Effector memory CD8-positive, alpha-beta T cell (primary cell): ENCODE measurements at regions not wholly inside any gene's neighbourhood (a gene's known extent, or its start where the extent isn't known, plus 50 kb on each side); places are given as distances from the start of the nearest gene placed in this dataset.

Experiments
- ATAC-seq: fragments of 150-1000 bp; cut with Tn5 transposase; replicated peaks from 2 replicates; pipeline ENCODE4 v1.10.0; 2021; ENCODE audit warnings: mild to moderate bottlenecking, moderate library complexity
- DNase-seq, 3 experiments: peaks; one replicate each; pipeline ENCODE4 v3.0.0; 2021
- H3K27ac Mint-ChIP-seq, 2 donors: one replicate each; pipeline ENCODE4 v1.8.0; 2022; ENCODE audit warnings: mild to moderate bottlenecking in 2 of 2, mixed read lengths in 2 of 2, moderate library complexity in 2 of 2
- H3K27me3 Mint-ChIP-seq, 2 donors: one replicate each; pipeline ENCODE4 v1.8.0; 2022; ENCODE audit warnings: mixed read lengths in 2 of 2
- H3K36me3 Mint-ChIP-seq: one replicate; pipeline ENCODE4 v1.8.0; 2022; ENCODE audit warnings: mild to moderate bottlenecking, moderate library complexity, mixed read lengths; ENCODE audit not compliant: insufficient read depth
- H3K4me1 Mint-ChIP-seq, 2 donors: one replicate each; pipeline ENCODE4 v1.8.0; 2022; ENCODE audit warnings: low read depth in 2 of 2, mixed read lengths in 2 of 2
- H3K4me3 Mint-ChIP-seq, 2 donors: one replicate each; pipeline ENCODE4 v1.8.0; 2022; ENCODE audit warnings: mild to moderate bottlenecking in 2 of 2, mixed read lengths in 2 of 2, moderate library complexity in 2 of 2
- H3K9me3 Mint-ChIP-seq, 2 donors: one replicate each; pipeline ENCODE4 v1.8.0; 2022; ENCODE audit warnings: mixed read lengths in 2 of 2

DNA sequence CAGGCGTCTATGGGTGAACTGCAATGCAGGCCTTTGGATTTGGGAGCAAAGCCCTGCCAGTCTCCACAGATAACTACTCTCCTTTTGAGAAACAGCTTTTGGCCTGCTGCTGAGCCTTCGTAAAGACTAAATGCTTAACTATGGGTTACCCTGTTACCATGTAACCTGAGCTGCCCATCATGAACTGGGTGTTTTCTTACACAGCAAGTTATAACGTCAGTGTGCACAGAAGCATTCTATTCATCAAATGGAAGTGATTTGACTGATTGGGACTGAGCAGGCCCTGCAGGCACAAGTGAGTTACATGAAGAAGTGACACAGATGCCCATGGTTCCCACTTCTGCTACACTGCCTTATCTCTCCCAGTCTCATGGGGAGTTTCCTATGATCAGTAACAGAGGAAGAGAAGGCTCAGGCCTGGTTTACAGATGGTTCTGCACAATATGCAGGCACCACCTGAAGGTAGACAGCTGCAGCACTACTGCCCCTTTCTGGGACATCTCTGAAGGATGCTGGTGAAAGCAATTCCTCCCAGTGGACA is 319.1 kb downstream of the CD83 start:
- no peaks in the 10 kb centered on the region for H3K4me1 Mint-ChIP-seq
- no peaks in the 10 kb centered on the region for H3K9me3 Mint-ChIP-seq
- H3K27ac Mint-ChIP-seq: no peak overlapping the region
- ATAC-seq: no peak
- DNase-seq: no peak
- H3K36me3 Mint-ChIP-seq: no peaks in the 10 kb centered on the region
- H3K4me3 Mint-ChIP-seq: no peak overlapping the region
- H3K27me3 Mint-ChIP-seq: no peaks in the 10 kb centered on the region

DNA sequence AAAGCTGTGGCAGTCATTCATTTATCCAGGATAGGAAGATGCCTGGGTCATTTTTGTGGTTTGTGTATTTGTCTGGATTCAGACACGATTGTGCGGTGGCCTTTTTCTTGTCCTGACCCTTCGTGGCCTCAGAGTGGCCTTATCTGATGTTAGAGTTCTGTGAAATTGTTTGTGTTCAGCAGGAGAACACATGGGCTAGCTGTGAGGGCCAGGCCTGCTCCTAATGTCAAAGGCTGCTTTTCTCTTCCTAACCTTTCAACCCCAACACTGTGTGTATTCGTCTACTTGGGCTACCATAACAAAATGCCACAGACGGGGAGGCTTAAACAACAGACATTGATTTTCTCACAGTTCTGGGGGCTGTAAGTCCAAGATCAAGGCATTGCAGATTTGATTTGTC is 321.8 kb downstream of the CD83 start:
- Mint-ChIP-seq H3K9me3 (no peaks in the 10 kb centered on the region), H3K4me1 (no peaks in the 10 kb centered on the region), H3K27ac (no peak overlapping the region), H3K27me3 (no peaks in the 10 kb centered on the region), H3K4me3 (no peak overlapping the region), H3K36me3 (no peaks in the 10 kb centered on the region)
- DNase-seq: no peak
- no peak for ATAC-seq

DNA sequence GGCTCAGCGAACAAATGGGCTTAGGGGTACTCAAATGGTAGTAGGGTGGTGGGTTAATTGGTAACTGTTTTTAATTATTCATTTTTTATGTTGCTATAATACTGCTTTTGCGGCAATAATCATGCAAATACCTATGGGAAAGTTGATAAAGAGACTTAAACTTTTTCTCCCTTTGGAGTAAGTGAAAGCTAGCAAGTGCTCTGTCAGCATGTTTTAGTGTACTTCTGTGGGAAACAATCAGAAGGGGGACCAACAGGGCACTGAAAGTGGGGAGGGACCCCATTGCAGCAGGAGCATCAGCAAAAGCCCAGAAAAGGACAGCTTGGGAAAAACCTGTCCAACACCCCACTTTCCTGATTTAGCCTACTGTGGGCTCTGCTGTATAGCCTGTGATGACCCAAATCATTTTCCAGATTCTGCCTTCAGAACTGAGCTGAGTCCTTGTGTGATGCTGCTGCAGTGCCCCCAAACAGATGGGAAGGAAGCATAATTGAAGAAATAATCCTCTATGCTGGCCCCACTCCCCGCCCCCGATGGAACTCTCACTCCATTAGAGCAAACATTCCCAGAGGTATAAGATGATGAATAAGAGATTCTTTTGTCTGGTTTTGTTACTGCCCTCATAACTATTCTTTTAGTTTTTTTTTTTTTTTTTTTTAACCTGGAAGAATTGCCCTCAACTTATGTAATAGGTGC is 322.8 kb downstream of the CD83 start:
- no peaks in the 10 kb centered on the region for H3K4me1 Mint-ChIP-seq
- H3K36me3 Mint-ChIP-seq: no peaks in the 10 kb centered on the region
- H3K27me3 Mint-ChIP-seq: no peaks in the 10 kb centered on the region
- H3K27ac Mint-ChIP-seq: no peak overlapping the region
- no peaks in the 10 kb centered on the region for H3K9me3 Mint-ChIP-seq
- ATAC-seq: no peak
- H3K4me3 Mint-ChIP-seq: no peak overlapping the region
- no peak for DNase-seq

DNA sequence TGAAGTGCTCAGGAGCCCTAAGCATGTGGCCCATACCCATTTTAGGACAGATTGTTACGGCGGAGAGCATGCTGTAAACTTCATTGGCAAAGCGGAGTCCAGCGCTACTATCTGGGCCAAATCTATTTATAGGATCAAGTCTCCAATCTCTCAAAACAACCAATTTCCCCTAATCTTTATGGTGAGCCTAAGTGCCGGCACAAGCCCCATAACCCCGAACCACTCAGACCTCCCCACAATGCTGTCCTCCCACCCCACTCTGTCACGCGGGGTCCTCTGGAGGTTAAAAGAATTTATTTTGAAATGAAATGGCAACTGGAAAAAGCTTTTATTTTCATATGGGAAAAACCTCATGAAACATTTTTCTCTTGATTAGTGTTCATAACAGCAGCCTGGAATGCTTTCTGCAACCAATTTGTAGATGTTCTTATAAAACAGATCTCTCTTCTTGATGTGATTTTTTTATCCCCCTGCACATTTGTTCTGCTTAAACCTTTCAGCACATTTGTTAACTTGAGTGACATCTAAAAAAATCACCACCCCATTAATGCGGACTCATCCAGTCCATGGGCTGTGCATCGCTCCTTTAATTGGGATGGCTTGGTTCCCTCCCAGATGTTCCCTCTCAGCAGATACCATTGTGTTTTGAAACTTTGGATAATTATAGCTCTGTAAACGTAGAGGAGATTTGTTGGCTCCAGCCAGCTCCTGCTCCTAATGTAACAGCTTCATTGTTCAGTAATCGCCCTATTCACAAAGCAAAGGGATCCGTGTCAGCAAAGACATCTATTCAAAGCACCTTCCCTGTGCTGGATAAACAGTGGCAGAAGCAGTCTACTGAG is 323.6 kb downstream of the CD83 start:
- H3K9me3 Mint-ChIP-seq: no peaks in the 10 kb centered on the region
- DNase-seq (no peak), ATAC-seq (no peak)
- H3K27me3 Mint-ChIP-seq: no peaks in the 10 kb centered on the region
- H3K27ac Mint-ChIP-seq: no peak overlapping the region
- no peak overlapping the region for H3K4me3 Mint-ChIP-seq
- H3K36me3 Mint-ChIP-seq: no peaks in the 10 kb centered on the region
- H3K4me1 Mint-ChIP-seq: no peaks in the 10 kb centered on the region

DNA sequence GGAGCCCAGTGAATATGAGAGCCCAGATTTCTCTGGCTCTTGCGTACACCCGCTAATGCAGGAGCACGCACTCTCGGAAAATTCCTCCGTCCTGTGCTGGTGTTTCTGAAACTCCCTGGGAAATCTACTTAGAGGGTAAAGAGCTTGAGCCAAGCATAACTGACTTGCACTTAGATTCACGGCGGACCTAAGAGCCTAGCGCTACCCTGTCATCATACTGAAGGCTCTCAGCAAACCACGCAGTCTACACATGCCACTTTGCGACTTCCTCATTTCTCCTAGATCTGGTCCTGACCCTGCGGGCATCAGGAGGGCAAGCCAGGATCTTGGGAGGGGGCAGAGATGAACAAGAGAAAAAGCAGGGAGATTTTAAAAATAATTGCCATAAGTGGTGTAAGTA is 324.7 kb downstream of the CD83 start:
- ATAC-seq (no peak), DNase-seq (no peak)
- no peaks in the 10 kb centered on the region for H3K4me1 Mint-ChIP-seq
- no peaks in the 10 kb centered on the region for H3K27me3 Mint-ChIP-seq
- H3K9me3 Mint-ChIP-seq: no peaks in the 10 kb centered on the region
- no peak overlapping the region for H3K27ac Mint-ChIP-seq
- H3K4me3 Mint-ChIP-seq: no peak overlapping the region
- no peaks in the 10 kb centered on the region for H3K36me3 Mint-ChIP-seq

DNA sequence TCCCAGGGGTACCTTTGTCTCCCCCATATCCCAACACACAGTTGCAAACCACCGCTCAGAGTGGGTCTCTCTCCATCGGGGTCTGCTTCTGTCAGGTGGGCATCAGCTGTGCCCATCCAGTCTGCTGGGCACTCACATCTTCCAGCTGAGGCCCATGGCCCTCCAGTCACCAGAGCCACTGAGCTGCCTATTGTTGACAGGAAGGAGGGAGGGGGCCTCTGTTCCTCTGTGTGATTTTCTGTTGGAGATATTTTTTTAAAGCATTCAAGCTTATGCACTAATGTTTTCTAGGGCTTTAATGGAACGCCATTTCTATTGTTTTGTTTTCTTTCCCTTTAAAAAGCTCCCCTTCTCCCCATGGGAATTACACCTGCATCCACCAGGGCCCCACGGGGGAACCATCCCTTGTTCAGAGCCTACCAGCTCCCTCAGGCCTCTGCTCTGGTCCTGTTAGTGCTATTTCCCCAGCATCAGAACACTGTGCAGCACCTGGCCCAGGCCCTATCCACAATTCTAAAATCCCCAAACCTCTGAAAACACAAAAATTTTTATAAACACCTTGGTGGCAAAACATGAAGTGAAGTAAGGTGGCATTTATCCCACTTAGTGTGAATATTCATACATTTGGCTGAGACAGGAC is 326.2 kb downstream of the CD83 start:
- Mint-ChIP-seq H3K27ac (peak overlapping the region in 1 of 2 donors; percentile 28), H3K36me3 (no peaks in the 10 kb centered on the region), H3K9me3 (peaks cover 0 to 2% of the 10 kb centered on the region in 2 donors), H3K4me3 (no peak overlapping the region), H3K4me1 (no peaks in the 10 kb centered on the region), H3K27me3 (no peaks in the 10 kb centered on the region)
- DNase-seq: no peak
- ATAC-seq: no peak

DNA sequence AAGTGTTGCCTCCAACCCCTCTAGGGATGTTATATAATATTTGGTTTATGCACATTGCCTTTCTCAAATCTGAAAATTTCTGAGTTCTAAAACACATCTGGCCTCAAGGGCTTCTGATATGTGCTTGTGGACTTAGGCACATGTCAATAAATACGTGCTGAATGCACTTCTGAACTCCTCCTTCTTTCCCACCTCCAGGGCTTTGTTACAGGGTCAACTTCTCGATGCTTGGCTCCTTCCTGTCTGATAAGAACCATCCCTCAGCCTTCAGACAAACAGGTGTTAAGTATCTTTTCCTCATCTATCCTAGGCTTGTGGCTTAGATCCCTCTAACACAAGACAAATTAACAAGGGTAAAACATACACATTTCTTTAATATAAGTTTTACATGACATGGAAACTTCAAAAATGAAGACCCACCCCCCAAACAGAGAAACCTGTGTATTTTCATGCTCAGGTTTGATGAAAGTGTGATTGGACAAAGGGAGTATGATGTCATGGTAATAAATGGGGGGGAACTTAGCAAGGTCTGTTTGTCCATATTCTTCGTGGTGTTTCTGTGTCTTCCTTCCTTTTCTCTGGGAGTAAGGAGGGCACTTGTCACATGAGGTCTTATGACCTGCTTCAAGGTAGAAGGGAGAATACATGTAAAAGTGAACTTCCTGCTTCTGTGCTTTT is 326.9 kb downstream of the CD83 start:
- peak overlapping the region in 1 of 2 donors; percentile 28 for H3K27ac Mint-ChIP-seq
- no peak overlapping the region for H3K4me3 Mint-ChIP-seq
- no peaks in the 10 kb centered on the region for H3K36me3 Mint-ChIP-seq
- no peaks in the 10 kb centered on the region for H3K27me3 Mint-ChIP-seq
- H3K4me1 Mint-ChIP-seq: peaks cover 3 to 4% of the 10 kb centered on the region in 2 donors
- ATAC-seq (no peak), DNase-seq (no peak)
- peaks cover 0 to 2% of the 10 kb centered on the region in 2 donors for H3K9me3 Mint-ChIP-seq

DNA sequence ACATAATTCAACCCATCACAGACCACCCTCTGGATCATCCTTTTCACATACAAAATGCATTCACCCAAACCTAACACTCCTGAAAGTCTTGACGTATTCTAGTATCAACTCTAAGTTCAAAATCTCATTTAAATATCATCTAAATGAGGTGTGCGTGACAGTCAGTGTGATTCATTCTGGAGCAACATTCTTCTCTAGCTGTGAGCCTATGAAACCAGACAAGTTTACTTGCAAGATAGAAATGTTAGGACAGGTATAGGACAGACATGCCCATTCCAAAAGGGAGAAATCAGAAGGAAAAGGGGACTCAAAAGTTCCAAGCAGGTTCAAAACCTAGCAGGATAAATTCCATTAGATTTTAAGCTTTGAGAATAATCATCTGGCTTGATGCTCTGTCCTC is 329.7 kb downstream of the CD83 start:
- no peak for ATAC-seq
- Mint-ChIP-seq H3K36me3 (no peaks in the 10 kb centered on the region), H3K27me3 (no peaks in the 10 kb centered on the region), H3K4me3 (no peak overlapping the region), H3K4me1 (peaks cover 5 to 11% of the 10 kb centered on the region in 2 donors), H3K9me3 (peaks cover 0 to 2% of the 10 kb centered on the region in 2 donors), H3K27ac (no peak overlapping the region)
- DNase-seq: no peak

DNA sequence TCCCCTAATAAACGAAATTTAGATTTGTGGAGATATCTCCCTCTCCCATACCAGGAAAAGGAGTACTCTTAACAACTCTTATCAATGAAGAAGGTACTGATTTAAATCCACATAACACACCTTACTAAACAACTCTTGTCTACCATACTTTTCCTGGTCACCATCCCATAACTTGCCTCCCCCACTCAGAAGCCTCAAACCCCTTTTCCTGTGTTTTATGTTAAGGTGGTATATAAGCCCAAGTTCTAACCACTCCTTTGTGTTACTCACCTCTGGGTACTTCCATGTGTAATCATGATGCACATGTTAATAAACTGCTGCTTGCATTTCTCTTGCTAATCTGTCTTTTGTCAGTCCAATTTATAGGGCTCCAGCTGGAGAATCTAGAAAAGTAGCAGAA is 330.7 kb downstream of the CD83 start:
- no peak for ATAC-seq

DNA sequence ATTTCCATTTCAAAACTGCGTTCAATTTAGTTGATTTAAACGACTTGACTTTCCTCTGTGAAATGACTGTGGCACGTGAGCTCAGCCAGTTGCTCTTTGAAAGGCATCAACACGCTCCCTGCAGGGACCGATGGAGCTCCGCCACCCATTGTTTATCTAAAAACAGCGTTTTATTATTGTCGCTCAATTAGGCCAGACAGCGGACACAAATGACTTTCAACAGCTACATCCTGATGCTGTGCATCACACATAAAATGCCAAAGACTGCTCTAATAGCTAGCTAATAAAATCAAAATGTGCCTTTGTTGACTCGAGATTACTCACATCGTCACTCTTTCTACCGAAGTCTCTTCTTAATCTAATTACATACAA is 332.5 kb downstream of the CD83 start:
- no peaks in the 10 kb centered on the region for H3K27me3 Mint-ChIP-seq

More for the DNA sequence above, 330.7 kb downstream of the CD83 start:
- Mint-ChIP-seq H3K9me3 (peaks cover 0 to 2% of the 10 kb centered on the region in 2 donors), H3K4me1 (peaks cover 13 to 19% of the 10 kb centered on the region in 2 donors), H3K27me3 (no peaks in the 10 kb centered on the region), H3K36me3 (no peaks in the 10 kb centered on the region), H3K4me3 (no peak overlapping the region), H3K27ac (no peak overlapping the region)
- DNase-seq: no peak

DNA sequence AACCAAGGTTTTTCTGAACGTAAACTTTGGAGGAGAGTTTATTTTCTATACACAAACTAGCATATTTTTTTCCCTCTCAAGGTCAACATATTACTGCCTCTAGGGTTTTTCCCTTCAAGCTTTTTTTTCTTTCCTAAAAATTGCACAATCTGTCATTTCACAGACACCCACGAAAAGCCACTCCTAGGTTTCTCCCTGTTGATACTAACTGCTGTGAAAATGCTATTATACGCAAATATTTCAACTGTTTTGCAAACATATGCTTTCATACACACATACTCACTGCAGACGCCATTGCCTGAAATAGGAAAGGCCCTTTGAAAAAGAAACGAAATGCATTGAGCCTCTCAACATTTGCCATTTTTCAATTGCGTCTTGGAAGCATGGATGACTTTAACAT is 333.0 kb downstream of the CD83 start:
- Mint-ChIP-seq H3K4me1 (peaks cover 31 to 37% of the 10 kb centered on the region in 2 donors), H3K27ac (no peak overlapping the region)

More for the DNA sequence above, 332.5 kb downstream of the CD83 start:
- DNase-seq (no peak), ATAC-seq (no peak)
- no peak overlapping the region for H3K4me3 Mint-ChIP-seq
- peaks cover 0 to 2% of the 10 kb centered on the region in 2 donors for H3K9me3 Mint-ChIP-seq
- H3K4me1 Mint-ChIP-seq: peaks cover 30 to 34% of the 10 kb centered on the region in 2 donors
- no peak overlapping the region for H3K27ac Mint-ChIP-seq
- no peaks in the 10 kb centered on the region for H3K36me3 Mint-ChIP-seq

DNA sequence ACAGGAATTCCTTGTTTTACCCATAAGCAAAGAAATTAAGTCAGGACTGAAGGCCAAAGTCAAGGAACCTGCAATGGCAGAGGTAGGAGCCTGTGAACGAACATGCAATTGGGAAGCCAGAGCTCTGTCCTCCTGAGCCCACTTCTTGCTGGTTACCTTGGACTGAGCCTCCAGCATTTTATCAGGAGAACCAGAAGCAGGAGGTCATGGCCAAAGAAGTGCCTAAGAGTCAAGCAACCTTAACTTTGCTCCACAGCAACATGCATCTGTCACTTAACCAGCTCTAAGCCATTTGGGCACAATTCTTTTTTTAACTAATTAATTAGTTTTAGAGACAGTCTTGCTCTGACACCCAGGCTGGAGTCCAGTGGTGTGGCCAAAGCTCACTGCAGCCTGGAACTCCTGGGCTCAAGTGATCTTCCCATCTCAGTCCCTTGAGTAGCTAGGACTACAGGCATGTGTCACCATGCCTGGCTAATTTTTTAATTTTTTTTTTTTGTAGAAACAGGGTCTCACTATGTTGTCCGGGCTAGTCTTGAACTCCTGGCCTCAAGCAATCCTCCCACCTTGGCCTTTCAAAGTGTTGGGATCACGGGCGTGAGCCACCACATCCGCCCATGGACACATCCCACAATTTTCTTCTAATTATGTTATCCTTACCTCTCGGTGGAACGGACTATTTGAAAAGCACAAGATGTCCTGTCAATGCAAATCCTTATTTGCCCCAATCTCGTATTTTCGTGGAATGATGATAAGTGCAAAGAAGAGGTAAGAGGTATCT is 334.2 kb downstream of the CD83 start:
- Mint-ChIP-seq H3K4me1 (peaks cover 31 to 37% of the 10 kb centered on the region in 2 donors), H3K36me3 (no peaks in the 10 kb centered on the region), H3K27me3 (no peaks in the 10 kb centered on the region), H3K27ac (no peak overlapping the region), H3K9me3 (peaks cover 0 to 2% of the 10 kb centered on the region in 2 donors), H3K4me3 (no peak overlapping the region)
- no peak for ATAC-seq
- no peak for DNase-seq

More for the DNA sequence above, 333.0 kb downstream of the CD83 start:
- ATAC-seq (no peak), DNase-seq (no peak)
- Mint-ChIP-seq H3K36me3 (no peaks in the 10 kb centered on the region), H3K4me3 (no peak overlapping the region), H3K9me3 (peaks cover 0 to 2% of the 10 kb centered on the region in 2 donors), H3K27me3 (no peaks in the 10 kb centered on the region)
